DMS153 (cell line): ENCODE measurements at regions not wholly inside any gene's neighbourhood (a gene's known extent, or its start where the extent isn't known, plus 50 kb on each side); places are given as distances from the start of the nearest gene placed in this dataset.
"Not testable (repeated sequence)": the region's sequence is repeated elsewhere in the genome, so short reads cannot be mapped to it uniquely, and the experiment has no call there.

Experiments used
- DNase-seq: peaks from one replicate; lab custom pipeline; 2025; lab: John Stamatoyannopoulos, UW

DNA sequence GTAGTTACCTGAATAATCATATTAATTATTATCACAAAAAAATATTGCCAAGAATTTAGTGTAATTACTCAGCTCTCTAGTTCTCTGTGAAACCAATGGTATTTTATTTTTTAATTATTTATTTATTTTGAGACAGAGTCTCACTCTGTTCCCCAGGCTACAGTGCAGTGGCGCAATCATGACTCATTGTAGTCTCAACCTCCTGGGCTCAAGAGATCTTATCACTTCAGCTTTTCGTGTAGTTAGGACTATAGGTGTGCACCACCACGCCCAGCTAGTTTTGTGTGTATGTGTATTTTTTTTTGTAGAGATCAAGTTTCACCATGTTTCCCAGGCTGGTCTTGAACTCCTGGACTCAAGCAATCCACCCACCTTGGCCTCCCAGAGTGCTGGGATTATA is 440.4 kb upstream of the CDH20 start:
- no peak for DNase-seq

DNA sequence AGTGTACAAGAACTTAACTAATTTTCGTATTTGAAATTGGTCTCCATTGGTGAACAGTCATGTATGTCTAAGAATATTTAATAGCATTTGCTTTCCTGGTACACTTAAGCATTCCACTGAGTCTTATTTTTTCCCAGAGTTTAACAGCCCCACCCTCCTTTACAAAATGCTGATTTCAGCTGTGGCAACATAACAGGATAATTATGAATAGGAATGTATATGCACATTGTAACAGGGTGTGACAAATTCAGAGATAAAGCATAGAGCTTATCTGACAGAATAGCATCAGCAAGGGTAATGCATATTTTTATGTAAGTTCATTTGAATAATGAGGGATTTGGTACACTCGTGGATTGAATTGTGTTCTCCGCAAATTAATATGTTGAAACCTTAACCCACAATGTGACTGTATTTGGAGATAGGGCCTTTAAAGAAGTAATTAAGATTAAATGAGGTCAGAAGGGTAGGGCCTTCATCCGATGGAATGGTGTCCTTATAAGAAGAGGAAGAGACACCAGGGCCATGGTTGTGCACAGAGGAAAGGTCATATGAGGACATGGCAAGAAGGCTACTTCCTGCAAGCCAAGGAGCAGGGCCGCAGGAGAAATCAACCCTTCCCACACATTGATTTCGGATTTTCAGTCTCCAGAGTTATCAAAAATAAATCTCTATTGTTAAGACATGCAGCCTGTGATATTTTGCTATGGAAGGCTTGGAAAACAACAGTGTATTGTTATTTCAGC is 439.7 kb upstream of the CDH20 start:
- DNase-seq, result no peak

DNA sequence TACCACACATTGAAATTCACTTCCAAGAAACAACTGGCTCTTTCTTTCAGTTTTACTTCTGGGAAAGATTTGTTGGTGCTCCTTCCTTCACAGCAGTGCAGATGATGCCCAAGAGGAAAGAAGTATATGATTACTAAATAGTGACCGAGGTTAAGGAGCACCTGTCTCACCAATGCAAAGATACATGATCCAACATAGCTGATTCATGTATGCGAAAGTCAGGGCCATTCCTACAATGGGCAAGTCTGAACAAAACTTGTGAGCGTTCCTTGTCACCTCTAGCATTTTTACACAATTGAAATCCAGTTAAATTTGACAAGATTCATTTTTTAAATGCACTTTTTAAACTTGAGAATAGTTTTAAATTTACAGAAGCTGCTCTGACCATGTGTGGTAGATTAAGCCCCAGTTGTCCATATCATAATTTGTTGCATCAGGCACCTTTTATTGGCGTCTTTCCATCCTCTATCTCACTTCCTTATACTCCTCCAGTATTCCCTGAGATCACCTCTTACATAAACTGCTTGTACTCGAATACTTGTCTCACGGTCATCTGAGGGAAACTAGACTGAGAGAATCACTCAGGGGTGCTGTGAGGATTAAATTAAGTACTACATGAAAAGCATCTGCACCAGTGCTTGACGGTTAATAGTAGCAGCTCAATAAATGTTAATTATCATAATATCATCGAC is 438.8 kb upstream of the CDH20 start:
- DNase-seq, result no peak

DNA sequence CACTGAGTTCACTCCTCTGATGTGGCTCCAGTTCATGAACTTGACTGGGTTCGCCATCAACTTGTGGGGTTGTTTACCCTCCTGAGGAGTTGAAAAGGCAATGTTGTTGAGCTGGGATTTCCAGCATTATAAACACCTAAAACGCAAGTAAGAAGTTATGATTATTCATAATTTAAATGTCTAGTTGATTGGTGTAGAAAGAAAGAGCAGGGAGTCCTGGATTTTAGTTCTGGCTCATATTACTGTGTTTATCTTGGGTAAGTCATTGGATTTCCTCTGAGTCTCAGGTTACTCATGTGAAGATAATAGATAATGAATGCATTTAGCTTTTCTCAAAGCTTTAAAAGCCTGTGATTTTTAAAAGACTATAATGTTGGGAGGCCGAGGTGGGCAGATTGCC is 438.0 kb upstream of the CDH20 start:
- no peak for DNase-seq

DNA sequence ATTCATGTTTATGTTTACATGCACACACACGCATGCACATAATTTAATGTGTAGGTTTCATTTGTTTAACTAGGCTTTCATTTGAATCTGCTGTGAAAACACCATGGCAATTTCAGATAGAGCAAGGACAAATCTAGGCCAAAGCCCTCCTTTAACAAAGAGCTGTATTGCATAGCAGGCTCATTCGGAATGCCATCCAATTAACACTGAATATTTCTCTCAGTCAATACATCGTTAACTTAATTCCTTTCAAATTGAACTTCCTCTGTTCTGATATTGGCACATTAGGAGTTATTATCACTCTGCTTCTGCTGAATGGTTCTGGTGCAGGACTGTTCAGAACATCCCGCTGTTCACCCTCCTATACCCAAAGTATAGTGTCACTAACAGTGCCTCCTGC is 435.1 kb upstream of the CDH20 start:
- no peak for DNase-seq

DNA sequence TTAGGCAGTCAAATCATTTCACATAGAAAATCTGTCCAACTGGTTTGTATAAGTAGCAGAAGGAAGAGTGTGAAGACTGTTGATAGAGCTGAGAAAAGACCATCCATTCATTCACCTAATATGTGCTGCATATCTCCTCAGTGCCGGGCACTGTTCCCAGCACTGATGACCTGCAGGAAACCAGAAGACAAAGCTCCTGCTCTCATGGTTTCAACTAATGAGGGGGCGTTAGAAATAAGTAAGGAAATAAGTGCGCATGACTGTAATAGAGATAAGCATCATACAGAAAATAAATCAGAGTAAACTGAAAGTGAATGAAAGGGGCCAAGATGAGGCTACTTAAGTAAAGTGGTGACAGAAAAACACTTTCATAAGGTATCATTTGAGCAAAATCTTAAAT is 427.5 kb upstream of the CDH20 start:
- DNase-seq, result no peak

DNA sequence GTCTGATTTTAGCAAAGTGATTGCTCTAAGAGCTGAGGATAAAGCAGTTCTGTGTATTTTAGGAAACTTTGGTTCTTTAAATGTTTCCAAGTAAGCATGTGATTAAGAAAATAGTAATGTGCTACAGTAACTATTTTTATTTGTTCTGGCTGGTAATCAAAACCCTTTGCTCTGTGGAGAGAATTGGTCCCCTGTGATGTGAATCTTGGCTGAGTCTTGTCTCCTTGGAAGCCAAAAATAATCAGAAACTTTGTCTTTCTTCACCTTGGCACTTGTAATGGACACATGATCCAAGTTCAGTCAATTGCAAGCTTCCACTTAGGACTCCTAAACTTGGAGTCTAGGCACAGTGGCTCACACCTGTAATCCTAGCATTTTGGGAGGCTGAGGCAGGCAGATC is 422.7 kb upstream of the CDH20 start:
- DNase-seq, result no peak

DNA sequence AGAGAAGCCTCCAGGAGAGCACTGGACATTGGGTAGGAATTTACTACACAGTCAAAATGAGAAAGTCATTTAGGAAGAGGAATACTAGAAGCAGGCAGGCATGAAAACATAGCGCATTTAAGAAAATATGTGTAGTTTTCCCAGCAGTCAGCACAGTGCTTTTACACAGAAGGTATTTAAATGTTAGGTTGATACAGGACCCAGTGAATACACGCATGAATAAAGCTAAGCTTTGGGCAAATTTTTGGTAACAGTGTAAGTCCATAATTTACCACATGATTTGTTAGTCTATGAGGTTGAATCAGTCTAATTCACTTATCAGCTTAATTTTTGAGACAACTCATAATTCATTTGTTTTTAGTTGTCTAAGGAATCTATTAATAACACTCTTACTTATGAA is 421.7 kb upstream of the CDH20 start:
- DNase-seq, result no peak

DNA sequence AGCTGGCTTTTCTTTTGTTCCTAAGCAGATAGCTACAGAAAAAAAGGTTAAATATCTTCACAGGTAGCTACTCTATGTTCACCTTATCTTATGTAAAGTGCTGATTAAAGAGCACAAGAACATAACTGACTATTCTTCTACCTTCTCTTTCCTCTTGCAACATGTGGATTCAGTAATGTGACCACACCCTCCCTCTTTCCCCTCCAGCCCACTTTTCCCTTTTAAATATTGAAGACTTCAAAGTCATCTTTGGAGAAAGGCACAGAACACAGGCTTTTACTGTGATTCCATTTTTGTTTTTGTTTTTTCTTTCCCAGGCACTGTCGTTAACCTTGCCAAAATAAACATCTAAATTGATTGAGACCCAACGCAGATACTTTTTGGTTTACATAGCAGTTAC is 418.1 kb upstream of the CDH20 start:
- DNase-seq, result no peak

DNA sequence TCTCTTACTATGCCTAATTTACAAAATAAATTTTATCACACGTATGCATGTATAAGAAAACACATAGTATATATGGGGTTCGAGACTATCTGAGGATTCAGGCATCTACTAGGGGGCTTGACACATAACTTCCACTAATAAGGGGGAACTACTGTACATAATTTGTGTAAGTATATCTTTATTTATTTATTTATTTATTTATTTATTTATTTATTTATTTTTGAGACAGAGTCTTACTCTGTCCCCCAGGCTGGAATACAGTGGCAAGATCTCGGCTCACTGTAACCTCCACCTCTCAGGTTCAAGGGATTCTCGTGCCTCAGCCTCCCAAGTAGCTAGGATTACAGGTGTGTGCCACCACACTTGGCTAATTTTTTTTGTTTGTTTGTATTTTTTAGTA is 414.4 kb upstream of the CDH20 start:
- DNase-seq, result not testable (repeated sequence)

DNA sequence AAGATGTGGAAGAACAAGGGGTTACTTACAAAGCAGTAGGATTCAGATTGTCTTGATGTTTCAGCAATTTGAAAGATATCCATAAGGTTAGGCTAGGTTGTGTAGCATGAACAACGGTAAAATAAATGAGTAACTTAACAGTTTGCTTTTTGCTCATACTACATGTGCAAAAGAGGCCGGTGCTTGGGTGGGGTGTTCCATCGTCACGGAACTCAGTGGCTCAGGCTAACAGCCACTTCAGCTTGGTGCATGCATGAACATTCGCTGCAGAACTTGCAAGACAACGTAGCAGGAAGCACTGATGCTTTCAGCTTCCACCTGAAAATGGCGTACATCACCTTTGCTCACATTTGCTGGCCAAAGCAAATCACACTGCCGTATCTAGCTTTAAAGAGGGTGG is 407.3 kb upstream of the CDH20 start:
- DNase-seq, result no peak

DNA sequence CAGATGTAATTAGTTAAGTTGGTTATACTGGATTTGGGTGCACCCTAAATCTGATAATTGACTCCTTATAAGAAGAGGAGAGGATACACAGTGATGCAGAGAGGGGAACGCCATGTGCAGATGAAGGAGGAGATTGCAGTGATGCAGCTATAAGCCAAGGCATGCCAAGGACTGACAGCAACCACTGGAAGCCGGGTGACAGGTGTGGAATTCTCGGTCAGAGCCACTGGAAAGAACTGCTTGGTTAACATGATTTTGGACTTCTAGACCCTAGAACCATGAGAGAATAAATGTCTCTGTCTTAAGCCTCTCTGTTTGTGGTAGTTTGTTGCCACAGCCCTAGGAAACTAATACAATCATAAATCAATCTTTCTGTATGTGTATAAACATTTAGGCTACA is 403.3 kb upstream of the CDH20 start:
- DNase-seq, result no peak

DNA sequence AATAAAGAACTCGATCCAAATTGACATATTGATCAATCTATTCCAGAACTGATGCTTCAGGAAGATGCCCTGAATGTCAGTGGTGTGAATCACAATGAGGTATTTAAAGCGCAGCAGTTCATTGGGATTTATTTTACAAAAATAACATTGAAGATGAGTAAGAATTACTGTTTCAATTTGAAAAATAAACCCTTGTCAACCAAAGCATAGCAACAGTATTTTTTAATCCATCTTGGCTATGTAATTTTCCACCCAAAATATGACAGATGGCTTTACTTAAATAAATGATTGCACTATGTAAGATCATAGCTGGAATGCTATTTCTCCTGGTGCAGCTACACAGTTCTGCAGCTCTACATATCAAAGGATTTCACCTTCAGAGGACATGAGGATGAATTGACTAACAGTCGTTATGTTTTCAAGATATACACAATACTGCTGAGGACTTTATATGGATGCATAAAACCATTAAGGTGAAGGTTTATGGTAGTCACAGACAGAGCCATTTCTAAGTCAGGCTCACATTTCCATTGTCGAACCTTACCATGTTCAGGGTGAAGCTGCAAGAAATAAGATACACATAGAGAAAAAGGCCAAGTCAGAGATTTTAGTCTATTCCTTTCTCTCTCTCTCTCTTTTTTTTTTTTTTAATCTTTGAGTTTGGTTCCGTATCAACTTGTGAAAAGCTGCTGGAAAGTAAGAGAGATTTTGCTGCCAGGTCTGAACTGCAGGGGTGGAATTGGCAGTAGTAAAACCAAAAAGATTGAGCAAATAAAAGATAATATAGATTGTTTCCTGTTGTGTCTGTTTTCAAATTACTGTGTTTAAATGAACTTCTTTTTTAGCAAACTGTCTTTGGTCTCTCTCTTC is 398.0 kb upstream of the CDH20 start:
- no peak for DNase-seq

DNA sequence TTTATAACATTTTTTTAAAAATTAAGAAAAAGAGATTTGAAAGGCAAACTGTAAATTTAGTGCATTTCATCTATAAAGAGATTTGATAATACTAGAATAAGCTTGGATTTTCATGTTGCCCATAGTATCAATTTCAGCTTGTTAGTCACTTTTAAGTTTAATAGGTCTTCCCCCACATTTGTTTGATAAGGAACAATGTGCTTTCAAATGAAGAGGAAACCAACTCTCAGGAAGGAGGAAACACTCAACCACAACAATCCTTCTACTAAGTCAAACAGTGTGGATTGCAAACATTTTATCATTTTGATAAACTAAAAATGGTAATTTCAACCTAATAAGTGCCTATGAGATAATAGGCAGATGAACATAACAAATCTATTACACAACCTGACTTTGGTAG is 397.1 kb upstream of the CDH20 start:
- DNase-seq, result no peak

DNA sequence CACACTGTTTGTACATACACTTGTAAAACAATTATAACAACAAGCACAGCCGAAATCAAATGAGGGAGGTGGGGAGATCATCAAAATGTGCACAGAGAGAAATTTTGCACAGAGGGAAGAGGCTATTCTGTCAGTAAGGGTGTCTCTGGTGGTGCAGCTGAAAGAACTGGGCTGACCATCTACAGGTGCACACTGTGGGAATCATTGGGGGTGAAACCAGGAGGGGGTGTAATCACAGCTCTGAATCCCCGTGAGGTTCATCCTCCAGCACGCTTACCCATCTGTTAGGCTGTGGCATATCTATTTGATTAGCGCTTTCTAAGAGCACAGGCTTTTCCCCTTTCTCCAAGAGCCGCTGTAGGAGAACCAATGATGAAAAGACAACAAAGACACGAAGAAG is 389.9 kb upstream of the CDH20 start:
- DNase-seq, result no peak

DNA sequence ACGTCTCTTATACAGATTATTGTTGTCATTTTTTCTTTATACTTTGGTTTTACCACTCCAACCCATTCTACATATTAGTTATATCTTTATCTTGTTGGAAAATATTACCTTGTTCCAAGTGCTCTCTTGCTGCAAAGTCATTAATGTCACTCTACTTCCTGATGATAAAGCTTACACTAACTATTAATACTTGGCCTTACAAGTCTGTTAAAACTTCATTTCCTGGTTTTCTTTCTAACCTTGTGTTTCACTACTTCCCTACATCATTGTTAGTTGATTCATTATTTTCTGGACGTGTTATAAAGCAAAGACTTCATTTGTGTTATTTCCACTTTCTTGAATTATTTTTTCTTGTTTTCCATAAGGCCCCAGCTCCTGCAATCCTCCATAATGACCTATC is 382.6 kb upstream of the CDH20 start:
- DNase-seq, result no peak

DNA sequence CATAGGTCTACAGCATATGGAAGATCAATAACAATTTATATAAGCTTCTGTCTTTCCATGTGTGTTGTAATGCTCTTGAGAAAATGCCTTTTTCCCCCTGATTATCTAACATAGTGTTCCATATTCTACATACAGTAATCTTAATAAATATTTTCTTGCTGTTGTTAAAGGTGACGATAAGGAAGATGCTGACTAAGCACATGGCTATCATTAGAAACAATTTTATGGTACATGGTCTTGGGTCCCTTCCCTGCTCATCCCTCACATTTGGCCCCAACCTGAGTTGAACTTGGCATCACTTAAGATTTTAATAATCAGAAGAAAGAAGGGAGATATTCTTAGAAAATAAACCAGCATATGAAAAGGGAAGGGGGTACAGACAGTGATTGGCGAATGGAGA is 382.1 kb upstream of the CDH20 start:
- DNase-seq, result no peak

DNA sequence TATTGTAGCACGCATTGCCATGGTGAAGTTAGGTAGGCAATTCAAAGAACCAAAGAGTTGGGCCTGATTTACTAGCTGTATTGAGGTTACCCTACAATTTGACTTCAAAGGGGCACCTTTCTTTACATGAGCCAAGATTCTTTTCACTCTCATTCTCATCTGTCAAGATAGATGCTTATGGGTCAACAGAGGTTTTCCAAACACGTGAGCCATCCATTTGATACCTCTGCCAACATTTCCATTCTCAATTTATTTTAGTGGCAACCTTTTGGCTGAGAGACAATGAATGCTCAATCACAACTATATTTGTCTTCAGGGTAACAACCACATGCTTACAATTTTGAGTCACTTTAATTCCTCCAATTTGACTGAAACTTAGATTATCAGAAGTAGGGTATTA is 370.6 kb upstream of the CDH20 start:
- peak; percentile 27 for DNase-seq

DNA sequence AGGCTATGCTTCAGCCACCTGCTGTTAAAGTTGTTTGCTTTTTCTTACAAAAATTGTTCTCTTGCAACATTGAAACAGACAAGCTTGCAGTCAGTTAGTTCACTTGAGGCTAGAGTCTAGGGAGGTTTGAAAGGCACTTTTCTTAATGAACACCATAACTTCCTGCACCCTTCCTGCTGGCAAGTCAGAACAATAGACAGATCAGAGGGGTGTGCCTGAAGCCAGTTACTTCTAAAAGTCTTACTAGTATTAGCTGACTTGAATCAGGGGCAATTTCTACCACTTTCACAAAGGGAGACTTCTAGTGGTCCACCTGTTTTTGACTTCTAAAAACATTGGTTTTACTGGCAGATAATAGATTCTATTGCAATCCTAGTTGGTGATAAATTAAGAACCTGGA is 367.4 kb upstream of the CDH20 start:
- no peak for DNase-seq

DNA sequence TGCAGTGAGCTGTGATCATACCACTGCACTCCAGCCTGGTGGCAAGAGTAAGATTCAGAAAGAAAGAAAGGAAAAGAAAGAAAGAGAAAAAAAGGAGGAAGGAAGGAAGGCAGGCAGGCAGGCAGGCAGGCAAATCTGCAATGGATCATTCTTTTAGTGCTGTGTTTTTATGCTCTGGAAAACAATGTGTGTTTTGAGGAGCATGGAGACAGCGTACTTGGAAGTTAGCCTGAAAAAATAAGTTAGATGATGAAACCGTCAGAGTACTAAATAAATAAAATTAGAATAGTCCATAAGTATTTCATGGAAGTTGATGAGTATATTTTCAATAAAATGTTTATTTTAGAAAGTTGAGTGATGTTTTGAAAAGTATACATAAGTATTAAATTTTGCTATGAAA is 366.4 kb upstream of the CDH20 start:
- no peak for DNase-seq

DNA sequence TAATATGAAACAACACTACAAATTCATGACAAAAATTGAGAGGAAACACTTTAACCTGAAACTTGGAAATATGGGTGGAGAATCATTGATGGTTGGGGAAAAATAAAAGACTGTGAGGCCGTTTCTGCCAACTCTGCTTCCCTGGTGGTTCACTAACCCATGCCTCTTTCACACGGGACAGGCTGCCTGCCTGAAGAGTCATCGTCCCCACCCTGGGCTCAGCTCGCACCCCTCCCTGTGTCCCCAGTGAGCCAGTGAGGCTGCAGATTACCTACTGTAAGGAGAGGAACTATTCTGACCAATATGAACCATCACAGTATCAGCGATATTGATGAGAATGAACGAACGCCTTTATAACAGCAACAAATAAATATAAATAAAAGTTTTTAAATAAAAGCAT is 357.8 kb upstream of the CDH20 start:
- no peak for DNase-seq

DNA sequence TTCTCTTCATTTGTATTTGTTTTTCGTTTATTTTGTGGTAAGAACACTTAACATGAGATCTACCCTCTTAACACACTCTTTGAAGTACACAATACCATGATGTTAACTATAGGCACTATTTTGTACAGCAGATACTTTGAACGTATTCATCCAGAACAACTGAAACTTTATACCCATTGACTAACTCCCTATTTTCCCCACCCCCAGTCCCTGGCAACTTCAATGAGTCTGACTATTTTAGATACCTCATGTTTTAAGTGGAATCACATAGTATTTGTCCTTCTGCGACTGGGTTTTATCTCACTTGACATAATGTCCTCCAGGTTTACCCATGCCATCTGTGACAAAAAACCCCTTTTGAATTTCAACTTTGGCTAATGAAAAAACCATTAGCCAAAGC is 356.3 kb upstream of the CDH20 start:
- DNase-seq, result no peak

DNA sequence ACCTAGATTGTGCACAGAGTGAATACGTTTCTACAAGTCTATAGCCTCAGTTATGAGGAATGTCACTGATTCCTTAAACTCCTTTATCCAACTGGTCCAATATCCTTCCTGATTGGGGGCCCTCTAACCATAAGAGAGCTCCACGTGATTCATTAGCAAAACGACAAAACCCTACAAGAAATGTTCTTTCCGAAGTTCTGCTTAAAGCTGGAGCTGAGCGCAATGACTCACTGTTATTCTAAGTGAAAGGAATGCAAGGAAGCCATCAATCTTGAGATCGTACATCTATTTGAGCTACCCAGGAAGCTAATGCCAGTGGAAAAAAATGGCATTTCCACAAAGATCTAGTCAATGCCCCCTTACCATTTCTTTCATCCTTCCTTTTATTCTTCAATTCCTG is 354.9 kb upstream of the CDH20 start:
- DNase-seq, result no peak
